ENCODE measurements at regions not wholly inside any gene's neighbourhood (a gene's known extent, or its start where the extent isn't known, plus 50 kb on each side); places are given as distances from the start of the nearest gene placed in this dataset.

DNA sequence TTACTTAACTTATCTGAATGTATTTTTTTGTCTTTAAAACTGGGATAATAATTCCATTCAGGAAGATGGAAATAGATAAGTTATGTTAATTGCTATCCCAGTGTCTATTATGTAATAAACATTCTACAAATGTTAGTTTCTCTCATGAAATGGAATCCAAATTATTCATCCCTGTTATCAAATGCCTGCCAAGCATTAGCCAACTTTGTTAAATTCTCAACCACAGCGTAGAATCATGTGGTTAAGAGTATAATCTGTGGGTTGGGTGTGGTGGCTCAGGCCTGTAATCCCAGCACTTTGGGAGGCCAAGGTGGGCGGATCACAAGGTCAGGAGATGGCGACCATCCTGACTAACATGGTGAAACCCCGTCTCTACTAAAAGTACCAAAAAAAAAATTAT is 912.9 kb upstream of the SEMA6A start:
- peaks cover 4% of the 10 kb centered on the region for H3K9me3 Mint-ChIP-seq
- DNase-seq (no peak), ATAC-seq (ENCODE audit: low read depth) (no peak)
- H3K36me3 Mint-ChIP-seq (ENCODE audit: low read depth), result no peaks in the 10 kb centered on the region
- ChIA-PET CTCF (no interaction called here), POLR2A (no interaction called here)
- H3K4me1 Mint-ChIP-seq, result no peaks in the 10 kb centered on the region
- no peak overlapping the region for H3K4me3 Mint-ChIP-seq
- no peaks in the 10 kb centered on the region for H3K27me3 Mint-ChIP-seq
- TF ChIP-seq, protein P1, sequence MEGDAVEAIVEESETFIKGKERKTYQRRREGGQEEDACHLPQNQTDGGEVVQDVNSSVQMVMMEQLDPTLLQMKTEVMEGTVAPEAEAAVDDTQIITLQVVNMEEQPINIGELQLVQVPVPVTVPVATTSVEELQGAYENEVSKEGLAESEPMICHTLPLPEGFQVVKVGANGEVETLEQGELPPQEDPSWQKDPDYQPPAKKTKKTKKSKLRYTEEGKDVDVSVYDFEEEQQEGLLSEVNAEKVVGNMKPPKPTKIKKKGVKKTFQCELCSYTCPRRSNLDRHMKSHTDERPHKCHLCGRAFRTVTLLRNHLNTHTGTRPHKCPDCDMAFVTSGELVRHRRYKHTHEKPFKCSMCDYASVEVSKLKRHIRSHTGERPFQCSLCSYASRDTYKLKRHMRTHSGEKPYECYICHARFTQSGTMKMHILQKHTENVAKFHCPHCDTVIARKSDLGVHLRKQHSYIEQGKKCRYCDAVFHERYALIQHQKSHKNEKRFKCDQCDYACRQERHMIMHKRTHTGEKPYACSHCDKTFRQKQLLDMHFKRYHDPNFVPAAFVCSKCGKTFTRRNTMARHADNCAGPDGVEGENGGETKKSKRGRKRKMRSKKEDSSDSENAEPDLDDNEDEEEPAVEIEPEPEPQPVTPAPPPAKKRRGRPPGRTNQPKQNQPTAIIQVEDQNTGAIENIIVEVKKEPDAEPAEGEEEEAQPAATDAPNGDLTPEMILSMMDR (IDR thresholded peaks at IDR 0.05), result no peak
- intact Hi-C loops (cut with micrococcal nuclease), result no loop called here
- no peak overlapping the region for H3K27ac Mint-ChIP-seq

DNA sequence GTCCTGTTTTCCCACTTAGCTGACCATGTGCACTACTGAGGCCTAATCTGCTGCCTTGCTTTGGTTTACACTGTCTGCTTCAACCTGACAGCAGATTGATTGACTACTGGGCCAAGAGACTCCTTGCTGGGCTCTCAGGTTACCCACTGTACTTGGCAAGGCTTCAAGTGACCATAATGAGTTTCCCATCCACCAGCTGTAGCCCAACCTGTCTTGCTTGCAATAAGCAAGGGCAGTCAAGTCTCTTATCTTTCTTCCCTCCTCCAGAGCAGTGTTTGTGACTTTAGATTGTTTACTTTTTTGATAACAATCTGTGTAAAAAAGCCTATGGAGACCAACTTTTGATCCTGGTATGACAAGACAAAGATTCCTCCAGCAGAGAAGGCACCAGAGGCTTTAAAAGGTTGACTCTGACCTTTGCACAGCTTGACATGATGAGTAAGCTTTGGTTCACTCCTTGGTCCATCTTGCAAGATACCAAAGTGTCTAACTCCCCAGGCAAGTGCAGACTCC is 912.3 kb upstream of the SEMA6A start:
- no peak overlapping the region for H3K4me3 Mint-ChIP-seq
- H3K27ac Mint-ChIP-seq, result no peak overlapping the region
- H3K36me3 Mint-ChIP-seq (ENCODE audit: low read depth), result no peaks in the 10 kb centered on the region
- DNase-seq, result no peak
- CTCF ChIA-PET, result no interaction called here
- no peaks in the 10 kb centered on the region for H3K4me1 Mint-ChIP-seq
- POLR2A ChIA-PET, result no interaction called here
- intact Hi-C loops (cut with micrococcal nuclease), result no loop called here
- TF ChIP-seq, protein P1 (IDR thresholded peaks at IDR 0.05), result no peak
- no peak for ATAC-seq (ENCODE audit: low read depth)
- H3K9me3 Mint-ChIP-seq, result peaks cover 3% of the 10 kb centered on the region
- no peaks in the 10 kb centered on the region for H3K27me3 Mint-ChIP-seq

DNA sequence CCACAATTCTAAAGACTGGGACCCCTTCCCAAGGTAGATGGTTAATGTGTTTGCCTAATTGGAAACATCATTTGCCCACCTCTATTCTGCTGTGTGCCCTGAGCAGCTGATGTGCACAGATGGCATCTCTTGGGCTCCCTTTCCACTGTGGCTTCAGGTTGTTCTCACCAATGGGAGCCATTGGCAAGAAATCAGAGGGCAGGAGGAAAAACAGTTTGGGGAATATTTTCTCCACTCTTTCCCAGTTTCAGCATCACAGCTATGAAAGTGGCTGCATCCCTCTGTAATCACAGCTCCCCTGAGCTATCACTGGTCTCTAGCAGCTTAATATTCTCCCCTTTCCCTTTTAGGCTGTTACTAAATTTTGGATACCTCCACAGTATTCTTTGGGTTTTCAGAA is 911.6 kb upstream of the SEMA6A start:
- ChIA-PET POLR2A (no interaction called here), CTCF (no interaction called here)
- intact Hi-C loops (cut with micrococcal nuclease), result no loop called here
- Mint-ChIP-seq H3K36me3 (ENCODE audit: low read depth) (no peaks in the 10 kb centered on the region), H3K27me3 (no peaks in the 10 kb centered on the region), H3K4me1 (no peaks in the 10 kb centered on the region), H3K9me3 (peaks cover 3% of the 10 kb centered on the region), H3K27ac (no peak overlapping the region), H3K4me3 (no peak overlapping the region)
- ATAC-seq (ENCODE audit: low read depth), result no peak
- TF ChIP-seq, protein P1 (IDR thresholded peaks at IDR 0.05), result no peak
- DNase-seq, result no peak

DNA sequence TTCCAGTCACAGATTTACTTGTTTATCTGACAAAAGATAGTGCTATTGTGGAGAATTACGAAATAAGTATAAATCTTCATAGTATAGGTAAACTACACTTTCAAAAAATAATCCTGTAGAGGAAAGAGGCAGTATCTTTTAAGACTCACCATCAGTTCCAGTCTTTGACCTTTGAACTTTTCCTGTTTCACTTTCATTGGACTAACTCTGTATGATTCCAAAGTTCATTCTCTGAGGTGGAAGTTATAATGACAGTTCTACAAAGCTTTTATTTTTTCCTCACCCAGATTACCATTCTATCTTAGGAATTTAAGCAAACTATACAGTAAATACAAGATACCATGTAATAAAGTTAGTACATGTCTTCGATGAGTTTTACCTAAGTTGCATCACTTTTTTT is 901.3 kb upstream of the SEMA6A start:
- CTCF ChIA-PET, result no interaction called here
- TF ChIP-seq, protein P1 (IDR thresholded peaks at IDR 0.05), result no peak
- DNase-seq (no peak), ATAC-seq (ENCODE audit: low read depth) (no peak)
- H3K27ac Mint-ChIP-seq, result no peak overlapping the region
- H3K9me3 Mint-ChIP-seq, result no peaks in the 10 kb centered on the region
- POLR2A ChIA-PET, result no interaction called here
- intact Hi-C loops (cut with micrococcal nuclease), result no loop called here
- H3K27me3 Mint-ChIP-seq, result no peaks in the 10 kb centered on the region
- H3K4me3 Mint-ChIP-seq, result no peak overlapping the region
- no peaks in the 10 kb centered on the region for H3K36me3 Mint-ChIP-seq (ENCODE audit: low read depth)
- no peaks in the 10 kb centered on the region for H3K4me1 Mint-ChIP-seq

GRCh38 chr5:117473165-117473564 is 898.5 kb upstream of the SEMA6A start:
- intact Hi-C loops (cut with micrococcal nuclease), result no loop called here
- H3K9me3 Mint-ChIP-seq, result no peaks in the 10 kb centered on the region
- POLR2A ChIA-PET, result no interaction called here
- no peaks in the 10 kb centered on the region for H3K27me3 Mint-ChIP-seq
- no peak overlapping the region for H3K4me3 Mint-ChIP-seq
- no peaks in the 10 kb centered on the region for H3K36me3 Mint-ChIP-seq (ENCODE audit: low read depth)
- CTCF ChIA-PET, result no interaction called here
- DNase-seq, result no peak
- TF ChIP-seq, protein P1 (IDR thresholded peaks at IDR 0.05), result no peak
- ATAC-seq (ENCODE audit: low read depth), result no peak
- no peak overlapping the region for H3K27ac Mint-ChIP-seq
- H3K4me1 Mint-ChIP-seq, result no peaks in the 10 kb centered on the region

Measured in activated B cell treated with CpG ODN at 0.5 μM for 24 hours (primary cell).